GM21737 (cell line): ENCODE measurements at regions not wholly inside any gene's neighbourhood (a gene's known extent, or its start where the extent isn't known, plus 50 kb on each side); places are given as distances from the start of the nearest gene placed in this dataset.

Experiments used
- ATAC-seq: cut with Tn5 transposase; IDR thresholded peaks from one replicate; pipeline ENCODE4 v1.9.1; 2021; ENCODE audit warnings: mild to moderate bottlenecking, moderate library complexity; ENCODE audit not compliant: unreplicated experiment

DNA sequence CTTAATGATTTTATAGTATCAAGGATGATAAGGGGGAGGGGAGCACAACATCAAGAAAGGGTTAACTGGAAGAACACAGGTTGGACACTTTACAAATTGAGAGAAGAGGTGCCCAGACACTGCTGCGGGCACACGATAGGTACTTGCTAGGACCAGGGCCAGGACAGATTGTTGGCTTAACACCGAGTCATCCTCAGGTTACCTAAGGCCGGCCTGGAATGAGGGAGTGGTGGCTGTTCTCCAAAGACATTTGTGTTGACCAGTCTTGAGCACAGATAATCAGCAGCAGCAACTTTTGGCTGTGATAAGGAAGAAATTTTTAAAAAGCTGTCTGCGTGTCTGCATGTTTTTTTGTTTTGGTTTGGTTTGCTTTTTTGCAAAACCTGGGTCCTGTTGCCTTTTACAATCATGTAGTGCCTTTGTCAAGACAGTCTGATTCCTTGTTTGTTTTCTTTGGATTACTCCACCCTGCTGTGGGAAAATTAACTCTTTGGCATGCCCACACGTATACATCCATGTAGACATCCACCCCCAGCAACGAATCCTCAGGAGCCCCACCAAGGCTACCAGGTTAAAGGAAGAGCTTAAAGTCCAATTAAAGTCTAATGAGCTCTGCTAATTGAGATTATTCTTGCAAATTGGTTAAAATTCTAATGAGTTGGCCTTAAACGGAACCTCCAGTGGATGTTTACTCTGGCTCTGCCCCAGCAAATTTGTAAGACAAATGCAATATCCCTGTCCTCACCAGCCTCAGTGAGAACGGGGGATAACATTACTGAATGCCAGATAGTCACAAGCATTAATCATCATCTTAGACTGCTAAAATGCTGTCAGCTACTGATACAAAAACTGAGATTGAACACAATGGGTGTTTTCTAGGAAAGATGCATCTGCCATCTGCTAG, 382.3 kb downstream of the ACTL7B start:
- ATAC-seq, result no peak

DNA sequence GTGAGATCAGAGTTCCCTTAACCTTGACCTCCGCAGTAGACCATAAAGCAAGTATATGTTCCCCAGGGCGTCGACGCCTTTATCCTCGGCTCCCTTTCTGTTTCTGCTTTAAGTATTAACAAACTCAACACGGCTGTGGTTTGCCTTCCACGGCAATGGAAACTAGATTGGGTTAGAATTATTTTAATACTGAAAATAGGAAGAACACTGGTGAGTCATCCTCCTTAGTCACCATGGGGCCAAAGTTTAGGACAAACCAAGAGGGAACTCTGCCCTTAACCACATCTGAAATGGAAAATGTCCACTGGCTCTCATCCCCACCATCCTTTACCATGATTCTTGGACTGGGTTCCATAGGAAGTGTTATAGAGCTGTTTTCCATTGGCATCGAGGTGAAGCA, 386.1 kb downstream of the ACTL7B start:
- no peak for ATAC-seq

DNA sequence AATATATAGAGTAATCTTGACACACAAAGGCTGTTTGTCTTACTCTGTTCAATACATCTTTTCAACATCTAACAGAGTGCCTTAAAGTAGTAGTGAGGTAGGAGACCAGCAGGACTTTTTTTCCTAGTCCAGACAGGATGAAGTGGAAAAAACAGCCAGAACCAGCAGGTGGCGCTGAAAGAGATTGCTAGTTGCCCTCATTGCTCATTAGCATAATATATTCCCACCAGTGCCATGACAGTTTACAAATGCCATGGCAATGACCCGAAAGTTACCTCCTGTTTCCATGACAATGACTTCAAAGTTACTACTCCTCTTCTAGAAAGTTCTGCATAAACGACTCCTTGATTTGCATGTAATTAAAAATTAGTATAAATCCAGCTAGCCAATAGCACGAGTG, 387.4 kb downstream of the ACTL7B start:
- no peak for ATAC-seq

DNA sequence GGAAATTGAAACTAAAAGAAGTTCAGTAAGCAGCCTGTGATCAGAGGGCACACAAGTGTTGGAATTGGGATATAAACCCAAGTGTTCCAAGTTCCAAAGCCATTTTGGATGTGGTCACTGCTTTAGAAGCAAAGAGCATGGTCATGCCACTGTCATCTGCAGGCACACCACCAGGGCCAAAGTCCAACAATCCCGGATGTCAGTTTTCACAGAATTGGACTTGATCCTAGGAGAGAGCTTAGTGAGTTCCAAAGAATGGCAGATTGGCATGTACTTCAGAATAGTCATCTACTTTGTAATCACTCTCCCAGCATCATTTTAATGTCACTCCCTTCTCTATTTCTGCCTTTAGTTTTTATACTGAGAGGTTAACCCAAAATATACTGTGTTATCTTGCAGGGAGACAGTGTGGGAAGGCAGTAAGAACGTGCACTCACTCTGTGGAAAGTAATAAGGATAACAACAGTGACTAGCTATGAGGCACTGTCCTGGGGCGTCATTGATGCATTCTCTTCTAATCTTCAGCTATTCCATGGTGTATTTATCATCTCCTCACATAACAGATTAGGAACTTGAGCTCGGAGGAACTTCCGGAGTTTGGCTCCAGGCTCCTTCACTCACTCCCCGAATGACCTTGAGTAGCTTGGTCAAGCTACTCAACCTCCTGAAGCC, 388.0 kb downstream of the ACTL7B start:
- no peak for ATAC-seq

DNA sequence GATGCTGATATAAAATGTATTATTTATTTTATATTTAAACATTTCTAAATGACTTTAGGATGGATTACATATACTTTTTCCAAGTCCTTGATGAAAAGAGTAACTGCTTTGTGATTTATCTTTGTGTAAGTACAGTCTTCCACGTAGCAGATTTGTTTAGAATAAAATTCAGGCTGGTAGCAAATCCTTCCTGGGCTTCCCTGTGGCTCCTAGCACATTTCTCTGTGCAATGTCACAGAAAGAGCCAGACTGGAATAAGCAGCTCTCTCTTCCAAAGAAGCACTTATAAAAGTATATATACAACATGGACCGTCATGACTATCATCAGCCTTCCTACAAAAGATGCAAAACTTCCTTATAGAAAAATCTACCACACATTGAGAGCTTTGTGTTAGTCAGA, 388.6 kb downstream of the ACTL7B start:
- ATAC-seq, result no peak

DNA sequence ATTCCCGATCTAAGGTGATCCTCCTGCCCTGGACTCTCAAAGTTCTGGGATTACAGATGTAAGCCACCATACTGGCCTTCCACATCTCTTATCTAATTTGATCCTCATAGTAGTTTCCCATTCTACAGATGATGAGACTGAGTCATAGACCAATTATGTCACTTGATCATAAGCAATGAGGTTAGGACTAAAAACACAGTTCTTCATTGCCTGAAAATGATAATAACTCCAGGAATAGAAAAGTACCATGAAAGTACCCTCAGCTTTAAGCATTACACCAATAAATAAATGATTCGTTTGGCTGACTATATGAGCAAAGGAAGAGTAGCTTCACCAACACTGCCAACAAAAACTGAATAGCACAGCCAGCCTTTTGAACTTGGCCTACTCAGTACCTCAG, 389.5 kb downstream of the ACTL7B start:
- no peak for ATAC-seq

DNA sequence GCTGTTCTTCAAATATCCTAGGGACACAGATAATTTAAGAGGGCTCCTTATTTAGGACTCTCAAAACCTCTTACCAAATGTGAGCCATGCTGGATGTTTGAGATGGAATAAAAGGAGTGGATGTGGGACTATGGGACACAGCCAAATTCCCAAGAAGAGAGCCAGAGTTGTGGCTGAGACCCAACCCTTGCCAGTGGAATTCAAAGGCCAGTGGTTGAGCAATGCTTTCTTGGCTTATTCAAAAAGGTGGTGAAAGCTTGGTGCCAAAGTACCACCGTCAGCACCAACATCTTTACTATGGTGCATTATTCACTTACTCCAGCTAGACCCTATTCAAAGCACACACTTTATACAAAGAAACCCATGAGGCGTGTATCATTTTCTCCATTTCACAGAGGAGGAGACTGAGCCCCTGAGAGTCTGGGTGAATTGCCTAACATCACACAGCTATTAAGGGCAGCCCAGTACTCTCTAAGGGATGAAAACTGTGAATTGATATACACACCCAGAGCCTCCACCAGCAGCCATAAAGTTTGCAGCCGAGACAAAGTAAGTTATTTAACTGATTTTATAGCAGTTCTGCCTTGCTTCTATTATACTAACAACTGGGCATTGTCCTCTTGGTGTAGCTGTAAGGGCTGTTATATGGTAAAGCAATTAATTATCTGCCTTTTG, 391.7 kb downstream of the ACTL7B start:
- no peak for ATAC-seq

DNA sequence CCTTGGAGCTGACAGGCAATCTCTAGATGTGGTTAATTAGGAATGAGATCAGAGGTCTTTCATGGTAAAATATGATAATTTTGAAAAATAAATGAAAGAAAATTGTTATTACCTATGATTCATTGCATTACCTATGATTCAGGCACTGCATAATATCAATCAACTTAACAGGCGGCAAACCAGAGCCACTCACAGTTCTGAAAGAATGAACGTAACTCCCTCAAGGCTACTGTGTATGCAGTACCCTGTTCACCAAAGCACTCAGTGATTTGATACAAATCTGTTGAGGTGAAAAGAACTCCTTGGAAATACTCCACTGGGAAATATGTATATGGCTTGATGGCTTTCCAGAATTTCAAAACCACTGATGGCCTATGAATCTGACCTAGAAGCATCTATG, 398.9 kb downstream of the ACTL7B start:
- no peak for ATAC-seq

DNA sequence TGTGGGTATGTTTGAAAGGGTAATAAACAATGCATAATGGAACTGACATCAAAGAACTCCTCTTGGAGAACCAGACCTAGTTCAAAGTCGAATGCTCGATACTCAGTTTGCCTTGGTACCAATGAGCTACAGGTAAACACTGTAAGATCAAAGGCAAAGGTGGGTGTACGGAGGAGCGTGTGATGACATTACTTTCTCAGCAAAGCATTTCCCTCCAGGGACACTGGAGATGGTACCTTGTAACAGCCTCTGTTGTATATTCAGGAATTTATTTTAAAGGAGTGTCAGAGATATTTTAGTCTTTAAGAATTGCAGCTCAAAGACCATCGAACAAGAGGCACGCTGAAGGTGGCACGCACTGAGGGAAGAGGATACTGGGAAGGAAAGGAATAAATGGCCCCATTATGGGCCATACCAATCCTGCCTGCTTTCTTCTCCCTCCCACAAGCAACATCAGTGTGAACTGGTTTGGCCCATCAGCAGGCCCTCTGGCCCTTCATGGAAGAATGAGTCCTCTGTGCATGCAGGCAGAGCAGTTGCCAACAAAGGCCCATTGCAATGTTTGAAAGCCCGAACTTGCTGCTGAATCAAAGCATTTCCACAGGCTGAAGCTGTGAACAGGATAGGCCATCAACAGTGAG, 410.2 kb downstream of the ACTL7B start:
- ATAC-seq, result no peak

DNA sequence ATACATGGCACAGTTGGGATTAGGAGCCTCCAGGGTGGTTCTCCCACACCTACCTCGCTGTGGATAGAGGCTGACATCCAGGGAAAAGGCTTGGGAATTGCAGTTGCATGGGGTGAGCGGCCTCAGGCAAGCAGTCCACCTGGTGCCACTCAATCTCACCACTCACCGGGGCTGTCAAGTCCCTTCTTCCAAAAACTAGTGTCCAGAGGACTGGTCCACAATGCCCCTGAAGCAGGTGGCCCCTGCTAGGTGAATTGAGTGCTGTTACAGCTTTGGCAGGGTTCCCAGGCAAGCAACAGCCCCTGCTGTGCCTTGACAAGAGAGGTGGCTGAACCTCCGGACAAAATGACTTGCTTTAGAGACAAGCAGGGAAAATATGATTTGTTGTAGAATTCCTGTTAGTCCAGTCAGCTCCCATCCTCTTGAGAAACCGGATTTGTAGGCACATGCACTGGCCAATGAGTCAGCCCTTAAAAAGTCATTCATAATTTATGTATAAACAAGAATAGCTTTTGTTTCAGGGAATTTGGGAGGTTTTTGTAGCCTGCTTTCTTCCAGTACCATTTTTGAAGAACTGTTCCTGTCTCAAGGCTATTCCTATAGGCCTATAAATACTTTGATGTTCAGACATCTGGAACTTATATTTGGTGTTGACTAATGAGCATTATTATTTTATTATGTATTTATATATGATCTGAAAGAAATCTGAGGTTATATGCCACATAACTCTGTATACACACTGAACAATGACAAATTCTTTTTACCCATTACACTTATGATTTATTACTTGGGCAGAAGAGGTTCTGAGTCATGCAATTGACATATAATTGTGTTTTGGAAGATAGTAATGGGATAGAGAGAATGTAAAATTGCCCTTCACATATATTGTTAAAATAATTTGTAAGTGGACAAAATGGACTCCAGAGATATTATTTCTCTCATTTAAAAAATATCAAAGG, 411.1 kb downstream of the ACTL7B start:
- ATAC-seq, result no peak

DNA sequence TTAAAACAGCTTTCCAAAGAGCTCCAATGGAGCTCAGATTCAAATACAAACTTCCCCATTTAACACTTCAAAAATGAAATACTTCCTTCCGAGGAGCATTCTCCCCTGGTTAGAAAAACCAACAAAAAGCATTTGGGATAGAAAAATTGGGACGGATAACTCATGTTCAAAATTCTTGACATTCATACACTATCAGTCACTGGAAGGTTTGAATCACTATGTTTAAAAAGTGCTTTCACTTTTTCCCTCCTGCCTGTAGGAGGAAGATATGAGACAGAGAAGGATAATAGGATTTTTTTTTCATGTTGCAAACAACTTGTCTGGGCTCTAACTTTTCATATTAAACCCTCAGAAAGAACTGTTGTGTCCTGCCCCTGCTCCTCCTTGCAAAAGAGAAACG, 412.0 kb downstream of the ACTL7B start:
- ATAC-seq, result no peak

DNA sequence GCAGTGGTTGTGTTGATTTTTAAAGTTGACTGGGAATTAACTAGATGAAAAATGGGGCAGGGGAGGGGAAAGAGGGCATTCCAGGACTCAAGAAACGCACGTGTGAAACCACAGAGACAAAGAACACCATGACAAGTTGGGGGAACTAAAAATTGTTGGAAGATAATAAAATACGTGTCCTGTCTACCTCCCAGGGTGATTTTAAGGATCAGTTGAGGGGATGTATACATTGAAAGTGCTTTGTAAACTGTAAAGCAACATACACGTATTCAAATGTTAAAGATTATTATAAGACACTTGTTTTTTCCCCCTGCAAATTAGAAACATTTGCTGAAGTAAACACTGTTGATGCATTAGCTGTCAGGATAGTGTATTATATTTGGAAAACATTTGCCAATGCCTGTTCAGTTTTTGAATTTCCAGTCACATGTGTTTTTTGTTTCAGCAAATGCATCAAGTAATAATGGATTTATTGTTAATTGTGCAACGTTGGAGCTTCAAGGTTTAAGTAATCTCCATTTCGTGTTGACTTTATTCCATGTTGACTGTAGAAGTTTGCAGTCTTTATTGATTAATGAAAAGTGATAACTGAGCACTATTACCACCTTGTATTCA, 412.7 kb downstream of the ACTL7B start:
- ATAC-seq, result no peak

DNA sequence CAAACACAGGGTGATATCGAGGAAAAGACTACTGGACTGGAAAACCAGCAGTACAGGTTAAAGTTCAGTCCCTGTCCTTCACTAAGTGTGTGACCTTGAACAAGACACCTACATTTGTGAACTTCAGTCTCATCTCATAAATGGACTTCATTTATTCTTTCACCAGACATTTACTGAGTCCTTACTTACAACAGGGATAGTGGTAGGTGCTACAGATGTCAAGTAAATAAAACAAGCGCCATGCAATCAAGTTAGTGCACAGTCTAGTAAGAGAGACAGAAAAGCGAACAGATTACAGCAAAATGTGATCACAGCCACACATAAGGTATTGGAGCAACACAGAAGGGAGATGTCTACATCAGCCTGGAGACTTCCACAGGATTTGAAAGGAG, 413.2 kb downstream of the ACTL7B start:
- no peak for ATAC-seq

DNA sequence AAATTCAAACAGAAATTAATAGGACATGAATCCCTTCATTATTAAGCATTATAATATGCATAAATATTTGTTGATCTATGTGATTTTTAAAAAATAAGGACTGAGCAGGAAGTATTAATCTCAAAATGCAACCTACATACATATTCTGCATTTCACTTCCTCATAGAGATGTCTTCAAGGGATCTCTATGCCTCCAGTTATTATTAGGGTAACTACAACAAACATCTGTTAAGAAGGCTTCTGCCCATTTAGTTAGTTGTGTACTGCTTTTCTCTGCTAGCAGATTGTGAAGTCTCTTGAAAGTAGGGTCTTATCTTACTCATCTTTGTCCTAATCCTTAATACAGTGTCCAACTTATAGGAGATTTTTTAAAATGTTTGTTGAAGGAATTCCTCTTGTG, 414.1 kb downstream of the ACTL7B start:
- no peak for ATAC-seq

DNA sequence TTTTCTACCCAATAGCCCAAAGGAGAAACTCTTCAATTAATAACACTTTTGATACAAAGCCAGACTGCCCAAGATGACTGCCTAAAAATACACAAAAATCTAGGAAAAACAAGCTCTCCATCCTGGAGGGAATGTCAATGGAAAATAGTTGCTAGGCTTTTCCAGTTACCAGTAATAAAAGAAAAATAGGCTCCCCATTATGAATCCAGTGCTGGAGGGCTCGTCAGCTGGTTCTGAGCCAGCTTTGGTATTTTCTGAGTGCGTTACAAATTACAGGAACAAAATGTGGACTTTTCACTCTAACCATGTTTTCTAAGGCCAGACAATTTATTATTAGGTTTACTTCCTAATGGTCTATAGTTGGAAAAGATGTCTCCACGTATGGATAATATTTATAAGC, 414.5 kb downstream of the ACTL7B start:
- no peak for ATAC-seq

DNA sequence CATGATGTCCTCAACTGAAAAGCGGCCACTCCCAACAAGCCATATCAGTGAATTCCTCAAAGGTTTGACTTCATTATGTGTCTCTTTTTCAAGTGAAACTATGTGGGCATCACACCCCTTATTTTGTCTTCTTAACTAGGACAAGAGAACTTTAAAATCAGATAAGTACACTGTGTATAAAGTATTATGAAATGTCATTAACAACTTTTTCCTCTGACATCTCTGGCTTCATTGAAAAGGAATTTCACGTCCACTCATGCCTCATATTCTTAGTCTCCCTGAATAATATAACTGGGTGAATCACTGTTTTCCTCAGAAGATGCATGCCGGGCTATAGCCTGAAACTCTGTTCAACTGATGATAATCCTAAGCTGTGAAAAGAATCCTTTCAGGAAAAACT, 415.8 kb downstream of the ACTL7B start:
- ATAC-seq, result no peak

DNA sequence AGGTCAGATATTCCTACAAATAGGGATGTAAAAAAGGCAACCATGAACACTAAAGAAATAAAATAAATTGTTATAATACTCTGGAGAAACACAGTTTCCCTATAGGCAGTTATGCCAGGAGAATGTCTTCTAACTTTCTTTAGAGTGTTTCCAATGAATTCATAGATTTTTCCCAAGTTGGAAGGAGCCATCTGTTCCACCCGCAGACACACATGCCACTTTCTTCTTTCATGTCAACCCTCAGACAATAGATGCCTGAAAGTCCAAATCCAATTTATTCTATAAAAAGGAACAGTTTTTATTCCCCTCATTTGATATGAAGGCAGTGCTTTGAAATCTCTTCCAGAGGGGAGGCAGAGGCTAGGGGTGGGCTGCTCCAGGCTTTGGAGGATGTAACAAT, 418.1 kb downstream of the ACTL7B start:
- no peak for ATAC-seq

DNA sequence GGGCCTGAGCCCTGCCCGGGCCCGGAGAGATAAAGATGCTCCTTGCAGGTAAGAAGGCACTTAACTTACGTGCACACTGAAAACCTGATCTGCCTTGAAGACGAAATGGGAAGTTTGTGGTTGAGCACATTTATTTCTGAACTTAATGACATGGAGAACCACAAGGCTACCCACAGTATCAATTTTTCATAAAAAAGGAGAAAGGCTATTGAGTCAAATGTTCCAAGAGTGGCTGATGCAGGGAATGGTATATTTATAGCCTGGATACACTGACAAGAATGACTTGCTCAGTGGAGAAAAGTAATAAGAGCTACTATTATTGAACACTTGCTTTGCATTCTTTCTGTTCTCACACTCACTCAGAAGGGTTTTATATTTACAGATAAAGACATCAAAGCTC, 419.3 kb downstream of the ACTL7B start:
- no peak for ATAC-seq

DNA sequence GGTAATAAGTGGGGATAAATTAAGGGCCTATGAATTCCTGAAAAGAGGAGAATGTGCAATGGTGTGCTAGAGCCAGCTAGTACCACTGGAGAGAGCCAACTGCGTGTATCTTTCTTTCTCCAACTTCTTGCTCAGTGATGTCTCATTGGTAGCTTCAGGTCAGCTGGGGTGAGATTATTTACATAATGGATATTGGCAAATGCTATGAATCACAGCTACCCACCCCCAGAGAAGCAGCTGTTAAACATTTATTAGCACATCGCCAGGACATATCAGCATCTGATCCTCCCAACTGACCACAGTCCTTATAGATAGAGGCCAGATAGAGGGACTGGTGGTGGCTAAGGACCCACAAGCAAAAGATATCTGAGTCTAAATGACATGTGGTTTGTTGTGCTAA, 421.3 kb downstream of the ACTL7B start:
- ATAC-seq, result no peak

DNA sequence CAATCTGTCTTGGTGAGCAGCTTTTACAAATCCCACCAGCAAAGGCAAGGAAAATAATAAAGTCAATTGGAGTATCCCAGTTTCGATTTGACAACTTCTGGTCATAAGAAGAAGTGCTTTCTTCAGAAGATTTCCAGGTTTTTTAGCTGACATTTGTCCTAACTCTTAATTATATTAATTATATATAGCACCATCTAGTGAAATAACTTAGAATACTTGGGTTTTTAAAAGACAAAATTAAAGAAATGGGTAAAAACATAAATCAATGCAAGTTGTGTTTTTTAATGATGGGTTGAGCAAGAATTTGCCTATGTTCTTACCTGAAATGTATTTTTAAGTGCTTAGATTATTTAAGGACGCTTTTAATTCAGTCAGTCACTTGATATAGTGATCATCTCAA, 421.8 kb downstream of the ACTL7B start:
- ATAC-seq, result no peak
